NCI-H2029 (cell line): ENCODE measurements at regions not wholly inside any gene's neighbourhood (a gene's known extent, or its start where the extent isn't known, plus 50 kb on each side); places are given as distances from the start of the nearest gene placed in this dataset.

ENCODE experiments used
- DNase-seq: peaks from one replicate; lab custom pipeline; 2025; lab: John Stamatoyannopoulos, UW

DNA sequence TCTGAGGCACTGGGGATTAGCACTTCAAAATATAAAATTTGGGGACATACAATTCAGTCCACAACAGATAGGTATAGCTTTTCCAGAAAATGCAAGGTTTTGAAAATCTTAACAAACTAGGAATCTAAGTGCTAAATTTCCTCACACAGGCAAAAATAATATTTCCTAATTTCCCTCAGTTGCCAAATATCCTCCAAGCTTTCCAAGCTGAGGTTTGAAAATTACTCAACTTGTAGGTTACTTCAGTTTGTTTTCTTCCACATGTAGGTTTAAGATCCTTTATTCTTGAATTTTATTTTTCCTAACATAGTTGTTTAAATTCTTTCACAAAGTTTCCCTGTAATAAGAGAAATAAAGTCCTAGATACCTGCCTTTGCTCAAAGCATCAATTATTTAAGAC lies 192.9 kb upstream of the NRXN1 start:
- no peak for DNase-seq

DNA sequence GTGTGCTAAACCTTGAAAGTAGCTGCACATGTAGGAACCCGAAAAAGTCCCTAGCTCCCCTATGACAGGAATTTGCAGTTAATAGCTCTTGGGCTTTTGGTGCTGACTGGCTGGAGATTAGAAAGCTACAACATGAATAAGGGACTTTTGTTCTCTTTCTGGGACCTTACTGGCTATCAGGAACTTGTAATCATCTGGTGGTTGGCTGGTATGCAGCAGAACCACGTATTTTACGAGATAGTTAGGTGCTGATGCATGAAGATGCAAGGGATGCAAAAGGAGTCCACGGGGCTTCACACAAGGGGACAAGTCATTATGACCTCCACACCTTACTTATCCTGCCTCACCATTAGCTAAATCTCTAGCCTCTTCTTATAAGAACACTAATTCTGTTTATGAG lies 190.2 kb upstream of the NRXN1 start:
- DNase-seq = no peak

DNA sequence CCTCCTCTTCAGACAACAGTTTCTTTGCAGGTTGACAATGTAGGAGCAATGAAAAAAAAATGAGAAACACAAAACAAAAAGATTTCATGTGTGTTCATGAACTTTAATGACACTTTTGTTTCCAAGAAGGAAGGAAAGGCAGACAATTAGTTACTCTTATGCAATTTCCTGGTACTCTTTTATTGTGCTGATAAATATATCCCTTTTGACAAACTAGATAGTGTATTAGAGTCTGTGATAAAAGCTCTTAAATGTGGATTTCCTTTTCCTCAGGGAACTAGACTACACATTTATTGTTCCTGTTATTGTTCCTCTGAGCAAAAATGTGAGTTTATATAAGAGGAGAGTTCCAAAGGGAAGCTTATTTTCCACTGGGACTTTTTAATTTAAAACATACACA lies 188.7 kb upstream of the NRXN1 start:
- no peak for DNase-seq

DNA sequence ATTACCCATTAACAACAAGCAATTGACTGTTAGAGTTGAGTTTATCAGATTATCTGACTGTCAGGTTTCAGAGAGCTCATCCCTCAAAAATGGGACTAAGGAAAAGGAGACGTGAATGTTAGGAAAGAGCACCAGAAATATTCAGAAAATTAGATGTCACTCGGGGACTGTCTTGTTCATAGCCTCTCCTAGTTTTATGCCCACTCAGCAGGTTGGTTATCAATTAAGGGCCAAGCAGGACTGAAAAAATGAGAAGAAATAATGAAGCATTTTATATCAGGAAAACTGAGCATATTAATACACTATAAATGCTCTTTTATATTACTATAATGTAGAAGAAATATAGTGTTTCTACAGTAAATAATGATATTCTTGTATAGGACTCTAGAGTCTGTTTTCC lies 188.1 kb upstream of the NRXN1 start:
- DNase-seq = no peak

DNA sequence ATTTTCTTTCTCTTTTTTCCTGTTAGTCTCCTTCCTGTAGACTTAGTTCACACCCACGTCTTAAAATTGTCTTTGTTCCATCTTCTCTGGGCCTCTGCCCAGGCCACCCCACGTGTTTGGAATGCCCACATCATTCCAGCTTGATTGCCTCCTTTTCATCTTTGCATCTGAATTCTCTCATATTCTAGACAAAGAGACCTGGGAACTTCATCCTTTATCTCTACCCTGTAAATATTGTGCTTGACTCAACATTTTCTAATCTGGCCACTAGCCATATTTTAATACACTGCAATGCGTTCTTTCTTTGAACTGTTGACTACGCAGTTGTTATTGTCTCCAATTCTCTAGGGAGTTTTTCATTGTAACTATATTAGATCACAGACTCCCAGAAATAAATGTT lies 187.5 kb upstream of the NRXN1 start:
- no peak for DNase-seq

DNA sequence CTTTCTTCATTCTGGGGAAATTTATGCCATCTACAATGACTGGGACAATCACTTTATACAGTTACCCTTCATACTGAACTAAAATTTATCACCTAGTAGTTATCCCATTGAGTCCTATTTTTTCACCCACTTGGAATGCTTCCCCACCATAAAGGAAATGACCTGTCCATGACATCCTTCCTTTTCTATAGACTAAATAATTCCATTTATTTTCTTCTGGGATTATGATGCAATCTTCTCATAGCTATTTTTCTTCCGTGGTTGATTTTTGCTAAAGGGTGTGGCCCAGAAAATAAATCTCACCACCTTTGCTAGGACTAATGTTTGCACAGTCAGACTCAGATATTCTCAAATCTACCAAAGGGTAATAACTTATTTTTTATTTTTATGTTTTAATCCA lies 186.1 kb upstream of the NRXN1 start:
- no peak for DNase-seq

DNA sequence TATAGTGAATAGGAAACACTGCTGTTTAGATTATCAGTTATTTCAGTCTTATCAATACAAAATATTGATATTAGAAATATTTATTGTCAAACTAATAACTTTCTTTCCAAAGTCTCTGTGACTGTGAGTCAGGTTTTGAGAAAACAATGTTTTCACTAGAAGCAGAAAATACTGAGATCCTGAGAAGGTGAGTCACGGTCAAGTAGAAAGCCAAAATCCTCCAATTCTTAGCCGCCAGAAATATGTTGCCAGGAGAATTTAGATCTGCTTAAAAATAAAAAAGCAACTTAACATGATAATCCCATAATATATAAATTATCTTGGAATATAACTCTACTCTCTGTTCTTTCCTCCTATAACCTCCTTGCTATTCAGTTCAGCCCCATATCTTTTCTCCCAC lies 181.9 kb upstream of the NRXN1 start:
- no peak for DNase-seq

DNA sequence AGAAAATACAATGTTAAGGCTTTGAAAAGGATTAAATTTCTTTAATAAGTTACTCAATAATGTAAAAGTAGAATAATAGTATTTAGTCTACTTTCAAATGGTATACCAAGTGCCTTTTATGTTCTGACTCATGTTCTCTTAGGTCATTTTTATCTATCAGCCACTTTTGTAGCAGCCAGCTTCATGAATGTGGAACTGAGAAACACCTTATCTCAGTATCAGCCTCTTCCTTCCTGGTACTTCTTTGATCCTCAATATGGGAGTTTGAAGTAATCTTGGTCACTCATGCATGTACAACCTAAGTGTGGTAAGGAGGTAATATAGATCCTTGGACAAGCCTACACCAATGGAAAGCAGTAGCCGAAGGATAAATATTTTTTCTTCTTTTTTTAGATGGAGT lies 180.4 kb upstream of the NRXN1 start:
- DNase-seq = no peak

DNA sequence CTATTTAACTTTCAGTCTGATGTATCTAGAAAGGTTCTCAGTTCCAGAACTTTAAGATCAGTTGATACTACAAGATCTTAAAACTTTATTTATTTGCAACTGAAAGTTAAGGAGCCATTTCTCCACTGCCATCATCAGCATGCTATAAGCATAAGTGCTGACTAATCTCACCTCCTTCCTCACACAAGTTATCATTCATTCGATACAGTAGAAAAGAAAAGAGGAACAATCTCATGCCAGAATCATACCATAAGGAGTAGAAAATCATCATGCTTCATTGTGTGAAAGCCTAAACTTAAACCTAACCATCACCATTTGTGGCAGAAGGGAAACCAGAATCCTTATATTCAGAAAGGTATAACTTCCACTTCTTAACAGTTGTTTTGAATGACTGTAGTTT lies 176.6 kb upstream of the NRXN1 start:
- no peak for DNase-seq

DNA sequence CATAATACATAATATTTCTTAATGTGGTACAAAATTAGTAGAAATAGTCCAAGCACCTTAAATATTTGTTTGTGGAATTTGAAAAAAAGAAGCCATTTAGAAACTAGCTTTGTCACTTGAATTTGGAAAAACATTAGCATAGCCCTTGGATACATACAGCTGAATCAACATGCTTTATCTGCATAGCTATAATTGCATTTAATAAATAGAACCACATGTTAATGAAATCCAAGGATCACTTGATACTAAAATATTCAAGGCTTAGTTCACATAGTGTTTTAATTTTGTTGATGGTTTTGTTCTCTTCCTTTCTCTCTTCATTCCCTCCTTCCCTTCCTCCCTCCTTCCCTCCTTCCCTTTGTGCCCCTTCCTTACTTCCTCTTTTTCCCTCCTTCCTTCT lies 169.4 kb upstream of the NRXN1 start:
- DNase-seq = no peak

DNA sequence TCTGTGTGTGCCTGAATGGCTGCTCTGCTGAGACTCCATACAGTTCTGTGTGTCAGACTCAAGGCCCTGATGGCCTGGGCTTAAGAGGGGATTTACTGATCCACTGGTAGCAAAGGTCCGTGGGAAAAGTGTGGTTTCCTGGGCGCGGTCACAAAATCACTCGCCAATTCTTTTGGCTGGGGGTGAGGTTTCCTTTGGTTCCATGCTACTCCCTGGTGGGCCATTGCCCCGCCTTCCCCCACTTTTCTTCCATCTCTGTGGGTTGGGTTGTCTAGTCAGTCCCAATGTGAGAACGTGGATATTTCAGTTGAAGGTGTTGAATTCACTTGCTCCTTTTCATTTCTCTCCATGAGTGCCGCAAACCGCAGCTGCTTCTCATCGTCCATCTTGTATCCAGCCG lies 162.7 kb upstream of the NRXN1 start:
- no peak for DNase-seq

DNA sequence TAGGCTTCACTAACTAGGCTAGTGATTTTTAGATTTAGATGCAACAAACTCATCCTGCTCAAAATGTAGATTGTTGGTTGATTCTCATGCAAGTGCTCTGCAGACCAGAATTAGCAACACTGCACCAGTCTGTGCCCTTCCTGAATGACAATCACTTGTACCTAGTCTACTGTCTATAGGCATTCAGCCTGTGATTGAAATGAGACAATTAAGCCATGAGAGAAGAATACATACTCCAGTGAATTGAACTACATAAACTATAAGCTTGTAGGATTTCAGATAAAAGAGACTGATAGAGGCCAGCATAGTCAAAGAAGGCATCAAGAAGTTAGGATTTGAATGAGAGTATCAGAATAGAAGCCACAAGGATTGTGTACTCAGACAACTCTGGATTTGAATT lies 138.3 kb upstream of the NRXN1 start:
- DNase-seq = no peak

DNA sequence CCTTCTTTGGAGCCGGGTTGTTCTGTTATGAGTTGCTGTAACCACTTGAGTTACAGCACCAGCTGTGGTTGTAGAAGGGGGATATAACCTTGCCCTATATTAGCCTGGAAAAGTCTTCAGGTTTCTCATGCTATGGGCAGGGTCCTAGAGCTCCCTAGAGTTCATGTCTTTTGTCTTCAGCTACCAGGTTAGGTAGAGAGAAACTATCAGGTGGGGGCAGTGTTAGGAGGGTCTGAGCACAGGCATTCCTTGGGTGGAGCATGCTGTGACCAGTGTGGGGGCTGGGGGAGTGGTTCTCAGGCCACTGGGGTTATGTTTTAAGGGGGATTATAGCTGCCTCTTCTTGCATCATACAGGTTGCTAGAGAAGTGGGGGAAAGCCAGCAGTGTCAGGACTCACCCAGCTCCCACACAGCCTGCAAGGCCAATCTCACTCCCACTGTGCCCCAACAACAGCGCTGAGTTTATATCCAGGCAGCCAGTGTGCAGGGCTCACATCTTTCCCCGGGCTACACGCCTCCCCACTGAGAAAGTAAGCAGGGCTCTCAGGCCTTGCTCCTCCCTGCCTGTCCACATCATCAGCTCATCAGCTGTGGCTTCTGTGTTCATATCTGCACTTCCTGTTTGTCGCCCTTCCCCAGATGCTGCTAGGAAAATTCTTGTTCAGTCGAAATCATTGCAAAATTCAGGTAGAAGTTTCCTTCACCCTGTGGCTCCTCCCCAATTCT lies 133.8 kb upstream of the NRXN1 start:
- no peak for DNase-seq

DNA sequence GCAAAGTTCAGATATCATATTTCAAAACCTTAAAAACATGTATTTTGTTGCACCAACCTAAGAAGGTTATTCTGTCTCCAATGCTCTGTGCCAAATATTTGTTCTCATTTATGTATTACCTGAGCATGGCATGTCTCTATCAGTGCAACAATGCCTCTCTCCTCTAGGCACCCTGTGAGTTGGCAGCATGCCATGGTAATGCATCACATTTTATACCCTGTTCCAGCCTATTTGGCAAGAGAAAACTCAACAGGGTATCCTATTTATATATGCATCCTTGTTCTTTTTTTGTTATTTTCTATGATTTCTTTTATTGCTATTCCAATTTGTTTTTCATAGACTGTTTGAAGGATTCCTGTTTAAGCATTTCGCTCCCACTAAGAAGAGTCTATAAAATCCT lies 126.3 kb upstream of the NRXN1 start:
- DNase-seq = peak; percentile 4

DNA sequence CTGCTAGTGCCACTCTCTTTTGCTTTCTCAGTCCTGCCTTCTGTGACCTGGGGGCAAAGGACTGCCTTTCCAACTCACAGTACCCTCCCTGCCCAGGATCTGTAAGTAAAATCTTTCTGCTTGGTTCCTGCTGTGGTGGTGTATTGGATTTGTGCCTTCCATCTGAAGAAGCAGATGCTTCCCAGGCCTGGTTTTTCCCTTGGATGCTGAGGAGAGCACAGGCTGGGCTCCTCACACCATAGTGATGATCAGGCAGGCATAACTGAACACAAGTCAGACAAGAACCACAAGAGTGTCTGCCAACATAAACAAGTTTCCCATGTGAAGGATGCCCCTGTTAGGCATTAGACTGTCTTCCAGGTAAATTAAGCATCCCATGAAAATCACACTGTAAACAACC lies 121.3 kb upstream of the NRXN1 start:
- DNase-seq = no peak

DNA sequence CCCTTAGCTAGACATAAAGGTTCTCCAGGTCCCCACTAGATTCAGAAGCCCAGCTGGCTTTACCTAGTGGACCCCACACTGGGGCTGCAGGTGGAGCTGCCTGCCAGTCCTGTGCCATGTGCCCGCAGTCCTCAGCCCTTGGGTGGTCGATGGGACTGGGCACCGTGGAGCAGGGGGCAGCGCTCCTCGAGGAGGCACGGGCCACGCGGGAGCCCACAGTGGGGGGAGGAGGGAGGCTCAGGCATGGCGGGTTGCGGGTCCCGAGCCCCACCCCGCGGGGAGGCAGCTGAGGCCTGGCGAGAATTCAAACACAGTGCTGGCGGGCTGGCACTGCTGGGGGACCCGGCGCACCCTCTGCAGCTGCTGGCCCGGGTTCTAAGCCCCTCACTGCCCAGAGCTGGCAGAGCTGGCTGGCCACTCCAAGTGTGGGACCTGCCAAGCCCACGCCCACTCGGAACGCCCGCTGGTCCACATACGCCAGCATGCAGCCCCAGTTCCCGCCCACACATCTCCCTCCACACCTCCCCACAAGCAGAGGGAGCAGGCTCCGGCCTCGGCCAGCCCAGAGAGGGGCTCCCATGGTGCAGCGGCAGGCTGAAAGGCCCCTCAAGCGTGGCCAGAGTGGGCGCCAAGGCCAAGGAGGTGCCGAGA lies 119.7 kb upstream of the NRXN1 start:
- DNase-seq = no peak

DNA sequence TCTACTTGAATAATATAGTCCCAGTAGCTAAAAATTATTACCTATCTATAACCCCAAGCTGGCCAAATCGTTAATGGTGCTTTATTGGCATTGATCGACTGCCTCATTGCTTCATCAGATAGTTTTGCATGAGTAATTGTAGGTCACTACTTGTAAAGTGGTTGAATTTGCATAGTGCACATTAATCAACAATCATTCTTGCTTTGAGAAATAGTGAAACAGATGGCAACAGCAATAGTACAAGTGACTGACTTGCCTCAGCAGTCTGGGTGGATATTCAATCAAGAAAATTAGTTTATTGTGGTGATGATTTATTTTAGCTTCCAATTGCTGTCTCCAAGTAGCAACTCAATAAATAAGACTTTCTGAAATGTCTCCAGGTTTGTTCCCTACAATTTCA lies 117.8 kb upstream of the NRXN1 start:
- no peak for DNase-seq

DNA sequence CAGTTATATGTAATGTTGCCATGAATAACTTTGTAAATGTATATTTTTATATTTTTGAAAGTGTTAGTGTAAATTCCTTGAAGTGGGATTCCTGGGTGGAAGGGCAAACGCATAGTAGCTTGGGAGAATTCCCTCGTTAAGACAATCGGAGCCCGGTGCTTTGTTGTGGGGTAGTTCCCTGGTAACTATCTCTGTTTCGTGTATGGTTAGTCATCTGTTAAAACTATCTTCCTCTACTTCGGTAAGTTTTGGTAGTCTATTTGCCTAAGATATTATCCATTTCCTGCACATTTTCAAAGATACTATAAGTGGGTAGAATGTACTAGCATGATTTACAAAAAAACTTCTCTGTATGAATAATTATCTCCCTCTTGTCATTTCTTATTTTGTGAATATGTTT lies 113.8 kb upstream of the NRXN1 start:
- no peak for DNase-seq

DNA sequence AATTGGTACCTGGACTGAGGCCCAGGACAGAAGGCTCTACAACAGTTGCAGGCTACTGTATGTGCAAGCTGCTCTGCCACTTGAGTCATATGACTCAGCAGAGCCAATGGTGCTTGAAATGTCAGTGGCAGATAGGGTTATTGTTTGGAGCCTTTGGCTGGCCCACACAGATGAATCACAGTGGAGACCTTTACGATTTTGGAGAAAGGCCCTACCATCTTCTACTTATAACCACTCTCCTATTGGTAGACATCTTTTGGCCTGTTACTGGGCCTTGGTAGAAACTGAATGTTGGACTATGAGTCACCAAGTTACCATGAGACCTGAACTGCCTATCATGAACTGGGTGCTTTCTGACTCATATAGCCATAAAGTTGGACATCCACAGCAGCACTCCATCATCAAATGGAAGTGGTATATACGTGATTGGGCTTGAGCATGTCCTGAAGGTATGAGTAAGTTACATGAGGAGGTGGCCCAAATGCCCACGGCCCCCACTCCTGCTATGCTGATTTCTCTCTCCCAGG lies 88.9 kb upstream of the NRXN1 start:
- no peak for DNase-seq

DNA sequence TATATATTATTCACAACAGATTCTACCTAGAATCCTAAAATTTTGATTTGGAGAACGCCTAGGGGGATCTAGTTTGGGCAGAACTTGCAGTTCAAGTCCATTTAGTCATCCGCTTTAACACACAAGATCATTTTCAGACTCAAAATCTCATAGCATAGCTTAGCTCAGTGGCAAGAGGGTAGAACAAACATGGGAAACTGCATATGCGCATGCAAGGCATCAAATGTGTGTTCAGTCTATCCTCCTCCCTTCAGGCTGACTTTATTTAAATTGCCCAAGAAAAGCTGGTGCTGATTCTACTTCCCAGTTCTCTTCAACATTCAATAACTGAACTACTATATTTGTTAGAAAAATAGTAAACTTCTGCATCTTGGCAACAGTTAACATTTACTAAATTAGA lies 79.6 kb upstream of the NRXN1 start:
- DNase-seq = no peak

DNA sequence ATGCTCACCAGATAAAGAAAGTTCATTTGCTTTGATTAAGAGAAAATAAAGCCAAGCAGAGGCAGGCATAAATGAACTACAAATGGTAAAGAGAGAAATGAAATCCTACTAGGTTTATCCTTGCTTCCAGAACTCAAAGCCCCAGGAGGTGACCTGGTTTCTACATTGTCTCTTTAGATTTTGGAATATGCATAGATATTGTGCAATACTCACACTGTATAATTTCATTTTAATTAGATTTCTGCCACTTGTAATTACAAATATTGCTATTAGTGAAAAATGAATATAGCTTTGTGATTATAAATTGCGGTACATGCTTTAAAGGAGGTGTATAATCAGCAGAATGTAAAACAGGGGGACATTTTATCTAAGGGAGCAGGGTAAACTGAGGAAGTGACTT lies 76.9 kb upstream of the NRXN1 start:
- DNase-seq = no peak

DNA sequence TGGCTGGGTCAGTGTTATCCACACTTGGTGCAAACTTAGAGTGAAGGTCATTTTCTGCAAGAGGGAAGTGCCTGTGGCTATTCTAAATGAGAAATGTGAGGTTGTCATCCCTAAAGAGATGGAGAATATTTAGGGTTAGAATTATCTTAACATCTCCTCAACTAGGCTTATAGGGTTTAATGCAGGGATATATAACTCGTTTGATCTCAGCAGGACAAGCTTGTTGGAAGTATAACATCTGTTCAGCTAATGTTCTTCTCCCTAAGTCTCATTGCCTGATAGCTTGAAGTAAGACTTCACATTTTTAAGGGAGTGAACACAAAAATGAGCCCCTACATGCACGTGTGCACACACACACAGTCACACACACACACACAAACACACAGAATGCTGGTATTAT lies 75.9 kb upstream of the NRXN1 start:
- no peak for DNase-seq

DNA sequence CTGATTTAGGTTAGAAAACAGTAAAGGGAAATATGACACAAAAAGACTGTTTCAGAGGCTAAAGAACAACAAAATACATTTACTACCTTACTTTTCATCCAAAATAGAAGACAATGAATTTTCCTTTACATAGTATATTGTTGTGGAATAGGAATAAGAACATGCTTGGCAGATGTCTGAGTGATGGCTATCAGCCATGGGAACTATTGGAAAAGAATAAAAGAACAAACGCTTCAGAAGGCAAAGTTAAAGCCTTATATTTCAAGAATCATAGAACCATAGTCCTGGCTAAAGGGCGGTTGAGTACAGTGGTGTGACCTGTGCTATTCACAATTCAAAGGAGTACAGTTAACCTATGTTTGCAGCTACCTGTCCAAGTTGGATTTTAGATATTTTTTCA lies 73.9 kb upstream of the NRXN1 start:
- DNase-seq = no peak

DNA sequence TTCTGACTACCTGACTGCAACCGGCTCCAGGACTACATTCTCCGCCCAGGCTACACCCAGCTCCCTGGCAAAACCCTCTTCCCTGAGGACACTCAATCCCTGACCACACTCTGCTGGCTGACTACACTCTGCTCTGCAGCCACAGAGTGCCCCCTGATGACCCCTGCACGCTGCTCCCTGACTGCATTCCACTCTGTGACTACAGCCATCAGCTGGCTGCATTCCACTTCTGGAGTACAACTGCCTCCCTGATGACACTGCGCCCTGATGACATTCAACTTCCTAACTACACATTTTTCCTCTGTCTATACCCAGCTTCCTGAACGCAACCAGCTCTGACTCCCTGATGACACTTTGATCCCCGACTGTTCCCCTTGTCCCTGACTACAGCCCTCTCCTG lies 71.3 kb upstream of the NRXN1 start:
- no peak for DNase-seq
